ENCODE measurements at regions not wholly inside any gene's neighbourhood (a gene's known extent, or its start where the extent isn't known, plus 50 kb on each side); places are given as distances from the start of the nearest gene placed in this dataset.

DNA sequence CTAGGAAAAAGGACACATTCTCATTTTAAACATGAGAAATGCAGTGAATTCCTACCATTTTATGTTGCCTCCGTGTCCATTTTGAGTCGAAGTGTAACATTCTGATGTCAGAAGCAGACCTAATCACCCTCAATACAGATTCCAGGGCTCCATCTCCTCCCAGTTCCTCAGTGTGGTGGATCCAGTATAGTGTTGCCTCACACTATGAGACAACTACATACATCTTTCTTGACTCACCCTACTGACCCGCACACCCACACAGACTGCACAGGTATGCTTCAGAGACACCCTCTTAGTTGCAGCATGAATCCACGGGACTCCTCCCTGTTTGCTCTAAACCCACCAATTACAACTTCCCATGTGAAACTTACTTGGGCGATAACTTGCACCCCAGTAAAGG, 564.9 kb downstream of the SEMA5A start:
- TF ChIP-seq EZH2phosphoT487 (conservative IDR thresholded peaks at IDR 0.05; ENCODE audit: low read length), result no peak
- TF ChIP-seq, protein P1, sequence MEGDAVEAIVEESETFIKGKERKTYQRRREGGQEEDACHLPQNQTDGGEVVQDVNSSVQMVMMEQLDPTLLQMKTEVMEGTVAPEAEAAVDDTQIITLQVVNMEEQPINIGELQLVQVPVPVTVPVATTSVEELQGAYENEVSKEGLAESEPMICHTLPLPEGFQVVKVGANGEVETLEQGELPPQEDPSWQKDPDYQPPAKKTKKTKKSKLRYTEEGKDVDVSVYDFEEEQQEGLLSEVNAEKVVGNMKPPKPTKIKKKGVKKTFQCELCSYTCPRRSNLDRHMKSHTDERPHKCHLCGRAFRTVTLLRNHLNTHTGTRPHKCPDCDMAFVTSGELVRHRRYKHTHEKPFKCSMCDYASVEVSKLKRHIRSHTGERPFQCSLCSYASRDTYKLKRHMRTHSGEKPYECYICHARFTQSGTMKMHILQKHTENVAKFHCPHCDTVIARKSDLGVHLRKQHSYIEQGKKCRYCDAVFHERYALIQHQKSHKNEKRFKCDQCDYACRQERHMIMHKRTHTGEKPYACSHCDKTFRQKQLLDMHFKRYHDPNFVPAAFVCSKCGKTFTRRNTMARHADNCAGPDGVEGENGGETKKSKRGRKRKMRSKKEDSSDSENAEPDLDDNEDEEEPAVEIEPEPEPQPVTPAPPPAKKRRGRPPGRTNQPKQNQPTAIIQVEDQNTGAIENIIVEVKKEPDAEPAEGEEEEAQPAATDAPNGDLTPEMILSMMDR (IDR thresholded peaks at IDR 0.05; ENCODE audit: insufficient read depth, low read length, poor library complexity, severe bottlenecking), result no peak
- no peak overlapping the region for H3K27ac ChIP-seq (ENCODE audit: low read depth, low read length)
- no peak overlapping the region for H3K9ac ChIP-seq (ENCODE audit: low read length)
- peaks cover 4% of the 10 kb centered on the region; the same call in 1 of the 2 replicates for H3K9me3 ChIP-seq (ENCODE audit: insufficient read depth, low read length)
- H4K20me1 ChIP-seq (ENCODE audit: low read depth, low read length), result no peaks in the 10 kb centered on the region
- H3K4me2 ChIP-seq (ENCODE audit: low read depth, low read length, poor library complexity, severe bottlenecking), result no peak overlapping the region
- no peaks in the 10 kb centered on the region for H3K9me2 ChIP-seq (replicated peaks; ENCODE audit: insufficient read depth, low read length)
- H3K27me3 ChIP-seq (ENCODE audit: low read length), result no peaks in the 10 kb centered on the region
- H2AFZ ChIP-seq (ENCODE audit: low read depth, low read length, severe bottlenecking), result no peak overlapping the region
- H3K79me2 ChIP-seq (ENCODE audit: insufficient read depth, low read length), result no peaks in the 10 kb centered on the region
- H3F3A ChIP-seq (ENCODE audit: insufficient read depth), result no peaks in the 10 kb centered on the region
- H3K4me3 ChIP-seq (ENCODE audit: insufficient read depth, low read length, poor library complexity, severe bottlenecking), result no peak overlapping the region
- H3K36me3 ChIP-seq (ENCODE audit: low read length), result no peaks in the 10 kb centered on the region

DNA sequence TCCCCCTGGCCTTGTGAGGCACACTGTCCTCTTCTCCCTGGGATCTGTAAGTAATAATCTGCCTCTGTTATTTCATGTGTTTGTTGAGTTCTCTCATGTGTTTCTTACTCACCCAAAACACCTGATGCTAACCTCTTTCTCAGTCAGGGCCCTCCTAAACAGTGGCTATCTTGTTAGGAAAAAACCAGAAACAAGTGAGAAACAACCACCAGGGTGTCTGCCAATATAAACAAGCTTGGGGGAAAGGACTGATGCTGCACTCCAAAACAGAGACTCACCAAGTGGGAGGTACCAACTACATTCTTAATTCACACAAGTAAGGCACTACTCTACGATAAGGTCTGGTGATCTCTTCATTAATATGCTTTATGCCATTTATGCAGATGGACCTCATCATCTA, 564.4 kb downstream of the SEMA5A start:
- Histone ChIP-seq H3K9me3 (ENCODE audit: insufficient read depth, low read length) (no peaks in the 10 kb centered on the region), H3K27ac (ENCODE audit: low read depth, low read length) (no peak overlapping the region), H4K20me1 (ENCODE audit: low read depth, low read length) (no peaks in the 10 kb centered on the region), H2AFZ (ENCODE audit: low read depth, low read length, severe bottlenecking) (no peak overlapping the region), H3K9ac (ENCODE audit: low read length) (no peak overlapping the region), H3K36me3 (ENCODE audit: low read length) (no peaks in the 10 kb centered on the region), H3K4me3 (ENCODE audit: insufficient read depth, low read length, poor library complexity, severe bottlenecking) (no peak overlapping the region), H3K79me2 (ENCODE audit: insufficient read depth, low read length) (no peaks in the 10 kb centered on the region), H3F3A (ENCODE audit: insufficient read depth) (no peaks in the 10 kb centered on the region), H3K9me2 (replicated peaks; ENCODE audit: insufficient read depth, low read length) (no peaks in the 10 kb centered on the region), H3K27me3 (ENCODE audit: low read length) (no peaks in the 10 kb centered on the region), H3K4me2 (ENCODE audit: low read depth, low read length, poor library complexity, severe bottlenecking) (no peak overlapping the region)
- TF ChIP-seq EZH2phosphoT487 (conservative IDR thresholded peaks at IDR 0.05; ENCODE audit: low read length), result no peak
- TF ChIP-seq, protein P1 (IDR thresholded peaks at IDR 0.05; ENCODE audit: insufficient read depth, low read length, poor library complexity, severe bottlenecking), result no peak

DNA sequence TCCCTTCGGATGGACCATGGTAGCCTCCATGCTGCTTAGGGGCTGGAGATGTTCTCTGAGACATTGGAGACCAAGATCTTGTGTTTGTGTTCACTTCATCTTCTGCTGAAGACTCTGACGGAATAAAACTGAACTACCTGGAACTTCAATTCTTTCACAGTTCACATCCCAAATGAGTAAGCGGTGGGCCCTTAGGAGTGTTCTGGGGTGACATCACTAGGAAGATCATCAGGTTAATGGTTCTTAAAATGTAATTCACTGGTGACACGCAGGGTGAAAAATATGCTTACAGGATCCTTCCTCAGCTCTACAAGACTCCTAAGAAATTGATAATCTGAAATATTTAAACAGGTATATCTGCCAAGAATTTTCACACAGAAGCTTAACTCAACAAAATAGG, 561.5 kb downstream of the SEMA5A start:
- no peak overlapping the region for H2AFZ ChIP-seq (ENCODE audit: low read depth, low read length, severe bottlenecking)
- no peaks in the 10 kb centered on the region for H3K9me2 ChIP-seq (replicated peaks; ENCODE audit: insufficient read depth, low read length)
- H3K27ac ChIP-seq (ENCODE audit: low read depth, low read length), result no peak overlapping the region
- TF ChIP-seq EZH2phosphoT487 (conservative IDR thresholded peaks at IDR 0.05; ENCODE audit: low read length), result no peak
- TF ChIP-seq, protein P1 (IDR thresholded peaks at IDR 0.05; ENCODE audit: insufficient read depth, low read length, poor library complexity, severe bottlenecking), result no peak
- no peaks in the 10 kb centered on the region for H3F3A ChIP-seq (ENCODE audit: insufficient read depth)
- H3K79me2 ChIP-seq (ENCODE audit: insufficient read depth, low read length), result no peaks in the 10 kb centered on the region
- H3K4me3 ChIP-seq (ENCODE audit: insufficient read depth, low read length, poor library complexity, severe bottlenecking), result no peak overlapping the region
- H3K27me3 ChIP-seq (ENCODE audit: low read length), result no peaks in the 10 kb centered on the region
- no peaks in the 10 kb centered on the region for H3K36me3 ChIP-seq (ENCODE audit: low read length)
- H4K20me1 ChIP-seq (ENCODE audit: low read depth, low read length), result no peaks in the 10 kb centered on the region
- H3K9me3 ChIP-seq (ENCODE audit: insufficient read depth, low read length), result no peaks in the 10 kb centered on the region
- no peak overlapping the region for H3K4me2 ChIP-seq (ENCODE audit: low read depth, low read length, poor library complexity, severe bottlenecking)
- H3K9ac ChIP-seq (ENCODE audit: low read length), result no peak overlapping the region
